ENCODE measurements at regions not wholly inside any gene's neighbourhood (a gene's known extent, or its start where the extent isn't known, plus 50 kb on each side); places are given as distances from the start of the nearest gene placed in this dataset.
"Not testable (repeated sequence)": the region's sequence is repeated elsewhere in the genome, so short reads cannot be mapped to it uniquely, and the experiment has no call there.

GRCh38 chr20:28562510-28562898 lies 2695.0 kb upstream of the DEFB115 start:
- DNase-seq (ENCODE audit: low read depth, low spot score): no peak

GRCh38 chr20:28562899-28563521 lies 2694.5 kb upstream of the DEFB115 start:
- DNase-seq (ENCODE audit: low read depth, low spot score): not testable (repeated sequence)

GRCh38 chr20:28564024-28564423 lies 2693.4 kb upstream of the DEFB115 start:
- not testable (repeated sequence) for DNase-seq (ENCODE audit: low read depth, low spot score)

DNA sequence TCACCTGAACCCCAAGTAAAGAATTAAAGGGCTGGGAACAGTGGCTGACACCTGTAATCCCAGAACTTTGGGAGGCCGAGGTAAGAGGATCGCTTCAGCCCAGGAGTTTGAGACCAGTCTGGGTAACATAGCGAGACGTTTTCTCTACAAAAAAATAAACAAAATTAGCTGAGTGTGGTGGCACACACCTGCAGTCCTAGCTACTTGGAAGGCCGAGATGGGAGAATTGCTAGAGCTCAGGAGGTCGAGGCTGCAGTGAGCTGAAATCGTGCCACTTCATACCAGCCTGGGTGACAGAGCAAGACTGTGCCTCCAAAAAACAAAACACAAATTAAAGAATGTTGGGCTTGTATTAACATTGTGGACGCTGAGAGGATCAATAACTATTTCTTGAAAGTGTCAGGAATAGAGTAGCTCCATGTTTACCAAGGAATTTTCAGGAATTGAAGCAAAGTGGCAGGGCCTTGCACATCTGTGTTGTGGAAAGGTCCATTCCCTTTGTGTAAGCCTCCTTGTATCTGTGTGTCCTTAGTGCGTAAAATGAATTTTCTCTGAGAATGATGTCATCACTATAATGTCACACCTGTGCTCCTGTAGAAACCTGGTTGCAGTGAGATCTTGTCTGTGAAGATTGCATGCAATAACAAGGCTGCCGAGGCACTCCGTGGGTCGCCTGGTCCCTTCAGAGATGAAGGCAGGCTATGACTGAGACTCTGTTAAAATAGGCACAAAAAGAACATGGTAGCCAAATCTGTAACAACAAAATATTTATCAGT lies 2692.6 kb upstream of the DEFB115 start:
- DNase-seq (ENCODE audit: low read depth, low spot score): not testable (repeated sequence)

- not testable (repeated sequence) for DNase-seq (ENCODE audit: low read depth, low spot score)
These were observed 2681.5 kb upstream of the DEFB115 start for GRCh38 chr20:28575991-28576390.

GRCh38 chr20:28591680-28592079 lies 2665.8 kb upstream of the DEFB115 start:
- not testable (repeated sequence) for DNase-seq (ENCODE audit: low read depth, low spot score)

GRCh38 chr20:28593383-28593782 lies 2664.1 kb upstream of the DEFB115 start:
- not testable (repeated sequence) for DNase-seq (ENCODE audit: low read depth, low spot score)

GRCh38 chr20:28594476-28594875 lies 2663.0 kb upstream of the DEFB115 start:
- DNase-seq (ENCODE audit: low read depth, low spot score): not testable (repeated sequence)

- DNase-seq (ENCODE audit: low read depth, low spot score): not testable (repeated sequence)
These were observed 2655.5 kb upstream of the DEFB115 start for GRCh38 chr20:28602006-28602402.

DNA sequence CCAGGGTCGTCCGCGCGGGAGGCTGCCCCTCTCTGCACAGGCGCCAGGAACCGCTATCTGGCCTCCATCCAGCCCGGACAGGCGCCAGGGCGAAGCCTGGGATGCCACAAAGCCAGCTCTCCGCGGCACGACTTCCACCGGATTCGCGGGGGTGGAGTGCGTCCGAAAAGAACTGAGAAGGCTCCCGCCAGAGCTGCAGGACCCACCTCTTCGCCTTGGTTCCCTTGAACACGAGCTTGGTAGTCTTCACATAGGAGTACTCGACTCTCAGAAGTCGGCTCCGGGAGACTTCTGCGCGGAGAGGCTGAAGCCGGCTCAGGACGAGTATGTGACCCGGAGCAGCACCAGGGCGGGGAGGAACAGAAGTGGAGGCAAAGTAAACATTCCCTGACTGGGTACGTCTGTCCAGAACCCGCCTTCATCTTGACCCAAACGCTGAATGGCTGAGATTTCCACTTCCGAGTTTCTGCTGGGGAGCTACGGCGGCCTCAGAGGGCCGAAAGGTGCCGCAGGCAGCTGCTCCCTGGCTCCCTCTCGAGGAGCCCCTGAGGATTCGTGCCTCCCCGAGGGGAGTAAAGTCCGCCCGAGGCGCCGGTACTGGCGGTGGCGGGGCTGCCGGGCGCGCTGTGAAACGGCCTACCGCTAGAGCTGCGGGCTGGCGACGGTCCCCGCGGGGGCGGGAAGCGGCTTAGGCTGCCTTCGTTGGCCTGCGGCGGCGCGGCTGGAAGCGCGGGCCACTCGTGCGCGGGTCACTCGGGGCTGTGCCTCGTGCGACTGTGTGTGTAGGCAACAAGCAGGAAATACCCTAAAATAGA lies 2654.9 kb upstream of the DEFB115 start:
- DNase-seq (ENCODE audit: low read depth, low spot score): peak; percentile 49

- DNase-seq (ENCODE audit: low read depth, low spot score): not testable (repeated sequence)
These were observed 2654.3 kb upstream of the DEFB115 start for GRCh38 chr20:28603218-28603577.

GRCh38 chr20:28616354-28616753 lies 2641.1 kb upstream of the DEFB115 start:
- DNase-seq (ENCODE audit: low read depth, low spot score): no peak

- not testable (repeated sequence) for DNase-seq (ENCODE audit: low read depth, low spot score)
These were observed 2637.4 kb upstream of the DEFB115 start for GRCh38 chr20:28619956-28620651.

GRCh38 chr20:28625112-28625511 lies 2632.4 kb upstream of the DEFB115 start:
- not testable (repeated sequence) for DNase-seq (ENCODE audit: low read depth, low spot score)

DNA sequence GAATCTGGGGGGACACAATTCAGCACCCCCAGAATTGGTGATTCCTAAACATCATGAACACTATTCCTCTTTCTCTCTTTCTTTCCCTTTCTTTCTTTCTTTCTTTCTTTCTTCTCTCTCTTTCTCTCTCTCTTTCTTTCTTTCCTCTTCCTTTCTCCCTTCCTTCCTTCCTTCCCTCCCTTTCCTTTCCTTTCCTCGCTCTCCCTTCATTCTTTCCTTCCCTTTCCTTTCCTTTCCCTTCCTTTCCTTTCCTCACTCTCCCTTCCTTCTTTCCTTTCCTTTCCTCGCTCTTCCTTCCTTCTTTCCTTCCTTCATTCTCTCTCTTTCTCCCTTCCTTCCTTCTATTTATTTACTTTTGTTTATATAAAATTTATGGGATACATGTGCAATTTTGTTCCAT lies 2616.6 kb upstream of the DEFB115 start:
- DNase-seq (ENCODE audit: low read depth, low spot score): not testable (repeated sequence)
